BLaER1 treated with 17β-estradiol and CSF1 and Interleukin-3, amounts not matched to agents 10 nM and 100 nM (cell line): ENCODE measurements at regions not wholly inside any gene's neighbourhood (a gene's known extent, or its start where the extent isn't known, plus 50 kb on each side); places are given as distances from the start of the nearest gene placed in this dataset.

Experiments
- H3K27ac ChIP-seq, 11 experiments: shearing (Covaris generic); formaldehyde crosslinking; 2 replicates each; pipeline ENCODE4 v1.8.1; 2022
- H3K27me3 ChIP-seq, 11 experiments: shearing (Covaris generic); formaldehyde crosslinking; 2 replicates each; pipeline ENCODE4 v1.8.1; 2022
- H3K36me3 ChIP-seq, 11 experiments: shearing (Covaris generic); formaldehyde crosslinking; 2 replicates each; pipeline ENCODE4 v1.8.1; 2022
- H3K4me1 ChIP-seq, 10 experiments: shearing (Covaris generic); formaldehyde crosslinking; 2 replicates each; pipeline ENCODE4 v1.8.1; 2022
- H3K4me2 ChIP-seq, 11 experiments: shearing (Covaris generic); formaldehyde crosslinking; 2 replicates each; pipeline ENCODE4 v1.8.1; 2022
- H3K4me3 ChIP-seq, 10 experiments: shearing (Covaris generic); formaldehyde crosslinking; 2 replicates each; pipeline ENCODE4 v1.8.1; 2022
- H3K9ac ChIP-seq, 11 experiments: shearing (Covaris generic); formaldehyde crosslinking; 2 replicates each; pipeline ENCODE4 v1.8.1; 2022
- H3K9me3 ChIP-seq, 11 experiments: shearing (Covaris generic); formaldehyde crosslinking; replicated peaks in 1 of 11; 2 replicates each; pipeline ENCODE4 v1.8.1; 2022
- H4K20me1 ChIP-seq, 11 experiments: shearing (Covaris generic); formaldehyde crosslinking; 2 replicates each; pipeline ENCODE4 v1.8.1; 2022
- Cebpa-rat ChIP-seq, 11 experiments: shearing (Covaris generic); IDR thresholded peaks; 2 replicates each; pipeline ENCODE4 v1.8.1; 2022

DNA sequence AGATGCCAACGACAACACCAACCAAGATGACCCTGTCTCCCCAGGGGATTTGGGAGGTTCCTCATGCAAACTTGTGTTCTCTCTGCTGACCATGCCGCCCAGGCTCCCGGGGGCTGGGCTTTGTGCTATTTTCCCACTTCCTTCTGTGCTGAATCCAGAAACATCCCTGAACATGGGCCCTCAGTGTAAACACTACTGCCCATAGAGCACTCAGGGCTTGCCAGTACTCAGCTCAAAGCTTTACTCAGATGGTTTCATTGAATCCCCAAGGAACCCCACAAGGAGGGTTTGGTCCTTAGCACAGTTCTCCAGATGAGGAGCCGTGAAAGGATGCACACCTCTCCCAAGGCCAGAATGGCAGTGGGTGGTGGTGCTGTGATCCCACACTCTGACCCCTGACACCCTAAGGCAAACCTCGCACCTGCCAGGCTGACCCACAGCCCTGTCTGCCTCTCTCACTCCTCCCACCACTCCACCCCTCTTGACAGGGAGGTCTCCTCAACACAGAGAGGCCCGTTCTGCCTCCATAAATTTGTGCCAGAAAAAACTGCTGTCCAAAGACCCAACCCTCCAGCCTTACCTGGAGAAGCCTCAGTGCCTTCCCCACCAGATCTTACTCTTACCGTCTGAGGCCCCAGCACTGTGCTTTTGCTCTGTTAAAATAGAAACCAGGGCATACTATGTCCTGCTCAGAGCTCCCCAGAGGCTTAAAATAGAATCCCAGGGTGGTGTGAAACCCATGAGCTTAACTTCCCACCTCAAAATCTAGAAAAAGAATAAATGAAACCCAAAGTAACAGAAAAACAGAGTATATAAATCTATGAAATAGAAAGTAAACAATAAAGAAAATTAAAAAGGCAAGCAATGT is 283.0 kb upstream of the CDH4 start:
- H3K4me2 ChIP-seq, result peak overlapping the region in 10 of 11 experiments; percentile 2 to 60 (median 49); a peak in 15 of 22 replicates
- no peak for TF ChIP-seq Cebpa-rat (IDR thresholded peaks at IDR 0.05)
- H3K27me3 ChIP-seq, result no peaks in the 10 kb centered on the region
- no peak overlapping the region for H3K27ac ChIP-seq
- no peak overlapping the region for H3K4me3 ChIP-seq
- no peak overlapping the region for H3K9ac ChIP-seq
- no peaks in the 10 kb centered on the region for H3K36me3 ChIP-seq
- H3K4me1 ChIP-seq, result peaks cover 0 to 9% (median 8%) of the 10 kb centered on the region in 10 experiments; a peak in 13 of 20 replicates
- no peaks in the 10 kb centered on the region for H4K20me1 ChIP-seq
- H3K9me3 ChIP-seq, result peaks cover 0 to 17% (median 0%) of the 10 kb centered on the region in 11 experiments; a peak in 1 of 22 replicates

DNA sequence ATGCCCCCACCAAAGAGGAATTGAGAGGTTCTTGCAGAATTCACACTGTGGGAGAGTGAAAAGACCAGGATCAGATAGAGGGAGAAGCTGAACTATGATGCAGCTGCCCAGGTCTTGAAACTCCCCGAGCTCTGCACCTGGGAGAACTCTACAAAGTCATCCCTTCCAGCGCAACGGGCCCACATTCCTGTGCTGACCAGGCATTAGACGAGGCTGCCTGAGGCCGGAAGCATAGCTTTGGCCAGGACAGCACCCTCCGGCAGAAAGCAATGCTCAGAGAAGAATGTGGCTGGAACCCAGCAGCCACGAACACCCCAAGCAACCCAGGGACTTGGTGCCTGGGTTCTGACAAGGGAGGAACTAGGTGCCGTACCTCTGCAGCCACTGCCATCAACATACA is 281.5 kb upstream of the CDH4 start:
- no peaks in the 10 kb centered on the region for H4K20me1 ChIP-seq
- no peaks in the 10 kb centered on the region for H3K36me3 ChIP-seq
- peaks cover 0 to 9% (median 8%) of the 10 kb centered on the region in 10 experiments; a peak in 13 of 20 replicates for H3K4me1 ChIP-seq
- H3K27ac ChIP-seq, result no peak overlapping the region
- peaks cover 0 to 17% (median 0%) of the 10 kb centered on the region in 11 experiments; a peak in 1 of 22 replicates for H3K9me3 ChIP-seq
- no peak overlapping the region for H3K4me2 ChIP-seq
- H3K27me3 ChIP-seq, result no peaks in the 10 kb centered on the region
- H3K4me3 ChIP-seq, result no peak overlapping the region
- no peak overlapping the region for H3K9ac ChIP-seq
- no peak for TF ChIP-seq Cebpa-rat (IDR thresholded peaks at IDR 0.05)

DNA sequence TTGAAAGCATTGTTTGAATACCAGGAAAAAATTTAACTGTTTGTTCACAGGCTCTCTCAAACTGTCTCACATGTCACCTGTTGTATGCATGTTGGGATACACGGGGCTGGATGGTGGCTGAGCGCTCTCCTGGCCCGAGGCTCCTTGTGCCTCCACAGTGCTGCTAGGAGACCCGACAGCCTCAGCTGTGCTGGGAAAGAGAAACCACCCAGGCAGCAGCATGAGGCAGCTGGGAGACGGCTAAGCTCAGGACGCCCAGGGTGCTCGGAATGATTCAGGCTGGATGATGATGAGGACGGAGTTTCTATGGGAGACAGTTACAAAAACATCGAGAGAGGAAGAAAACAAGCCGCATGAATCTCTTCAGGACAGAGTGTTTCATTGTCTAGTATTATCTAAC is 278.0 kb upstream of the CDH4 start:
- peaks cover 1 to 7% (median 4%) of the 10 kb centered on the region in 11 experiments; a peak in 20 of 22 replicates for H3K9me3 ChIP-seq
- no peak overlapping the region for H3K4me2 ChIP-seq
- no peak overlapping the region for H3K9ac ChIP-seq
- no peak overlapping the region for H3K4me3 ChIP-seq
- no peak for TF ChIP-seq Cebpa-rat (IDR thresholded peaks at IDR 0.05)
- no peaks in the 10 kb centered on the region for H3K36me3 ChIP-seq
- H3K27me3 ChIP-seq, result no peaks in the 10 kb centered on the region
- H3K27ac ChIP-seq, result no peak overlapping the region
- H3K4me1 ChIP-seq, result peaks cover 0 to 6% (median 4%) of the 10 kb centered on the region in 10 experiments; a peak in 13 of 20 replicates
- no peaks in the 10 kb centered on the region; a peak in 1 of 22 replicates for H4K20me1 ChIP-seq

DNA sequence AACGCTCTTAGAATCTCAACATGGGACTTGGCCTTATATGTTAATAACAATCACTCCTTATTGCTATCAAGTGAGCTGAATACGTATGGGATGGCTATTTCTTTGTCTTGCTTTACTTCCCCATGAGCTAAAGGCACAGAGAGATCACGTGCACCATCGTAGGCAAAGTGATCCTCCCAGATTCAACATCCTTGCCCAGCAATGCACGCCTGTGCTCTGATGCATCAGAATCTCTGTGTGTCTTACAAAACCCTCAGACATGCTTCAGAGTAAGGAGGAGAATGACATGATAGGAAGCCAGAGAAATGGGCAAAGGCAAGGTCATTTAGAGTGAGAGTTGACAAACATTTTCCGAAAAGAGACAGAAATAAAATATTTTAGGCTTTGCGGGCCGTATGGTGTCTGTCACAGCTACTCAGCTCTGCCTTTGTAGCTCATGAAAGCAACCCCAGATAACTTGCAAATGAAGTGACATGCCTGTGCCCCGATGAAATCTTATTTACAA is 277.6 kb upstream of the CDH4 start:
- H3K36me3 ChIP-seq, result no peaks in the 10 kb centered on the region
- no peak for TF ChIP-seq Cebpa-rat (IDR thresholded peaks at IDR 0.05)
- H3K4me3 ChIP-seq, result no peak overlapping the region
- H3K4me1 ChIP-seq, result peaks cover 0 to under 1% (median 0%) of the 10 kb centered on the region in 10 experiments; a peak in 6 of 20 replicates
- H3K27me3 ChIP-seq, result no peaks in the 10 kb centered on the region
- H3K4me2 ChIP-seq, result no peak overlapping the region
- H3K27ac ChIP-seq, result no peak overlapping the region
- H3K9ac ChIP-seq, result no peak overlapping the region
- H3K9me3 ChIP-seq, result peaks cover 6 to 12% (median 9%) of the 10 kb centered on the region in 11 experiments
- no peaks in the 10 kb centered on the region; a peak in 1 of 22 replicates for H4K20me1 ChIP-seq

DNA sequence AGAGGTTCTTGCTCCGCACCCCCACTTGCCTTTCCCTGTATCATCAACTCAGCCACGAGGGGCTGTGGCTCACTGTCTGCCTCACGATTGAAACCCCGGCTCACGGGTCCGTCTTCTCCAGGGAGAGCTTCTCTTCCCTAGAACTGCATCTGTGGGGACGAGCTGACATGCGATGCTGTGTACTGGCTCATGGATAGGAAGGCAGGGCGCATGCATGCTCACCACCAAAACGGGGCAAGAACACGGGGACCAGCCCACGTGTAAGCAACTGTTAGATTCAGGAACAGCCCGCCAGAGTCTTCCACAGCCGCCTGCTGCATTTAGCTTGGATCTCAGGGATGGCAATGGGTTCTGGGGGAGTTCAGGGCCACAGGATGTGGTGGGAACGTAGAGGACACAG is 275.9 kb upstream of the CDH4 start:
- peaks cover 20 to 27% (median 23%) of the 10 kb centered on the region in 11 experiments for H3K9me3 ChIP-seq
- TF ChIP-seq Cebpa-rat (IDR thresholded peaks at IDR 0.05), result no peak
- H3K27me3 ChIP-seq, result no peaks in the 10 kb centered on the region
- no peak overlapping the region for H3K9ac ChIP-seq
- H3K4me3 ChIP-seq, result no peak overlapping the region
- no peak overlapping the region for H3K27ac ChIP-seq
- H3K36me3 ChIP-seq, result no peaks in the 10 kb centered on the region
- no peaks in the 10 kb centered on the region; a peak in 1 of 22 replicates for H4K20me1 ChIP-seq
- no peaks in the 10 kb centered on the region for H3K4me1 ChIP-seq
- no peak overlapping the region for H3K4me2 ChIP-seq

DNA sequence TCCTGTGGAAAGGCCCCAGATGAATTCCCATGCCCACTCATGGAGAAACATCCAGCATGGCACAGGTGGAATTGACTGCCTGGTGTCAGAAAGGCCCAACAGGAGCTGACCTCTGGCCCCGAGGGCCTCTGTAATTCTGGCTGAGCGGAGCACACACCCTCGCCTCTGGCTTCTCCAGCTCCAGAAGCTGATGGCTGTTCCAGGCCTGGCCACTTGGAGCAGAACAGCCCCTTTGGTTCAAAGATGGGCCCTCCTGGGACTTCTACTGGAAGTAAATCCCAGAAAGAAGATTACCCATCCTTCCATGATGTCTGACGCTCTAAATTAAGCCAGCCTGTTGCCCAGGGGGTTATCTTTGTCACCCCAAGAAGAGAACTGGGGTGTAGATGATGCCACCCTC is 275.1 kb upstream of the CDH4 start:
- Histone ChIP-seq H3K4me3 (no peak overlapping the region), H3K27ac (no peak overlapping the region), H3K4me2 (no peak overlapping the region), H3K9me3 (peaks cover 20 to 27% (median 23%) of the 10 kb centered on the region in 11 experiments), H3K4me1 (no peaks in the 10 kb centered on the region), H3K36me3 (no peaks in the 10 kb centered on the region), H3K9ac (no peak overlapping the region), H3K27me3 (no peaks in the 10 kb centered on the region), H4K20me1 (no peaks in the 10 kb centered on the region; a peak in 1 of 22 replicates)
- no peak for TF ChIP-seq Cebpa-rat (IDR thresholded peaks at IDR 0.05)

DNA sequence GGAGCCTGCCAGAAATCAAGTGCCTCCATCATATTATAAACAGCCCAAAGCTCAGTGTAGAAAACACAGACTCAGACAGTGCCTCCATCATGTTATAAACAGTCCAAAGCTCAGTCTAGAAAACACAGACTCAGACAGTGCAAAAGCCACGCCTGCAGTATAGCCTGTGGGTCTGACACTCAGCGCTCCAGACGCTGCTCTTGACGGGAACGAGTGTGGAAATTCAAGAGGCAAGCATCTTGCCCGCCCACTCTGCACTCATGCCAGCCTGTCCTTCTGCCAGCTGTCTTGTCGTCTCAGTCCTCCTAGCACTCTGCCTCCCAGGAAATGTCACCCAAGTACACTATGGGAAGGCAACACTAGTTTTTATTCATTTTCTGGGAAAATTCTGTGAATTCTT is 274.2 kb upstream of the CDH4 start:
- Histone ChIP-seq H3K4me2 (no peak overlapping the region), H4K20me1 (no peaks in the 10 kb centered on the region; a peak in 1 of 22 replicates), H3K4me1 (no peaks in the 10 kb centered on the region), H3K4me3 (no peak overlapping the region), H3K27me3 (no peaks in the 10 kb centered on the region), H3K9ac (no peak overlapping the region), H3K36me3 (no peaks in the 10 kb centered on the region), H3K27ac (no peak overlapping the region), H3K9me3 (peaks cover 20 to 27% (median 23%) of the 10 kb centered on the region in 11 experiments)
- TF ChIP-seq Cebpa-rat (IDR thresholded peaks at IDR 0.05), result no peak

DNA sequence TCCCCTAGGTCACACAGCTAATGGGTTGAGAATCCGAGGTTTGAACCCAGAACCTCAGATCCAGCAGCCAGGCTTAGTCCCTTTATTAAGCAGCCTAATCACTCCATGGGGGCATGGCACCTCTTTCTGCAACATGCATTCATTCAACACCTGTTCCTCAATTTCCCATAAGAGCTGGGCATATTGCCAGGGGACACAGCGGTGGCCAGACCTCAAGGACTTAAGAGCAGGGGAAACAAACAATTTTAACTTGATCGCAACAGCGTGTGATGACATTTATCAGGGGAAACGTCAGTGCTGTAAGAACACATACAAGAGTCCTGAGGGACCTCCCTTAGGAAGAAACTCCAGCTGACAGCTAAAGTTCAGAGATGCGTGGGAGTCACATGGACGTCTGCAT is 267.4 kb upstream of the CDH4 start:
- Histone ChIP-seq H3K4me3 (no peak overlapping the region), H4K20me1 (no peaks in the 10 kb centered on the region), H3K9ac (no peak overlapping the region), H3K9me3 (peaks cover 12 to 17% (median 13%) of the 10 kb centered on the region in 11 experiments), H3K4me2 (peak overlapping the region in 5 of 11 experiments; percentile 19 to 49 (median 35); a peak in 10 of 22 replicates), H3K27me3 (no peaks in the 10 kb centered on the region), H3K4me1 (peaks cover 0 to 11% (median 8%) of the 10 kb centered on the region in 10 experiments; a peak in 13 of 20 replicates), H3K36me3 (no peaks in the 10 kb centered on the region), H3K27ac (no peak overlapping the region)
- no peak for TF ChIP-seq Cebpa-rat (IDR thresholded peaks at IDR 0.05)

DNA sequence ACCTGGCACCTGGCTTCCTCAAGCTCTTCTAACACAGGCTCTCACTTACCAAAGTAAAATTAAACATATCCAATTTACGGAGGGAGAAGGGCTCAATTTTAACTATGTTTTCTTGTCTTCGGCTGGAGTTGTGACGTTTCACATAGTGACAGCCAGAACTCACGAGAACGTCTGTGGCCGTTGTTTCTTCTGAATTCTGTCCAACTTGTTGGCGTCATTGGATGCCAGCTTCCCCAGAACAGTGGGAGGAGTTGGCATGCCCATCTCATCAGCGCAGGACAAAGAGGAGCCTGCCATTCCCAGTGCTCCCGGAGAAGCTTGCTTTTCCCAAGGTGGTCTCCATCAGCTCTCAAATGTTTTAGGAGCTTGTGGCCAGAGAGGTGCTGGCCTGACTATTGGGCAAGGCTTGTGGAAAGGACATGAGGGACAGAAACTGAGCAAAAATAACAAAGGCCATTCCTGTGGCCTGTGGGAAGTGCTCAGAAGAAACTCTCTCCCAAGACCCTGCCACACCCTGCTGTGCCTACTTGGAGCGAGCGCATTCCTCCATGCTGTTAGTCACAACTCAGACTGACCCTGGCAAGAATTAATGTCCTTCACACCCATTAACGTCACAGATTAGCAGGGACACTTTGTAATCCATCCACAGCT is 265.4 kb upstream of the CDH4 start:
- Histone ChIP-seq H3K36me3 (no peaks in the 10 kb centered on the region), H3K27ac (no peak overlapping the region), H4K20me1 (no peaks in the 10 kb centered on the region), H3K4me3 (no peak overlapping the region), H3K27me3 (no peaks in the 10 kb centered on the region), H3K4me2 (no peak overlapping the region), H3K9me3 (peaks cover 0 to 4% (median 0%) of the 10 kb centered on the region in 11 experiments; a peak in 1 of 22 replicates), H3K4me1 (peaks cover 0 to 11% (median 8%) of the 10 kb centered on the region in 10 experiments; a peak in 13 of 20 replicates), H3K9ac (no peak overlapping the region)
- no peak for TF ChIP-seq Cebpa-rat (IDR thresholded peaks at IDR 0.05)
